Stimulated activated CD4-positive, alpha-beta T cell treated with anti-CD3 and anti-CD28 coated beads, Interleukin-15, amount 100 ng/mL, for 48 hours (primary cell): ENCODE measurements at regions not wholly inside any gene's neighbourhood (a gene's known extent, or its start where the extent isn't known, plus 50 kb on each side); places are given as distances from the start of the nearest gene placed in this dataset.
"Not testable (repeated sequence)": the region's sequence is repeated elsewhere in the genome, so short reads cannot be mapped to it uniquely, and the experiment has no call there.

Source experiments
- DNase-seq, 2 donors: peaks; one replicate each; pipeline ENCODE4 v3.0.0-alpha.2; 2020; ENCODE audit warnings: low read depth in 2 of 2

- DNase-seq: no peak
Observed at GRCh38 chr5:82605441-82605973, 327.4 kb upstream of the RPS23 start.

GRCh38 chr5:82603033-82603987 is 325.2 kb upstream of the RPS23 start:
- DNase-seq: no peak

- no peak for DNase-seq
Observed at GRCh38 chr5:82601861-82602260, 323.7 kb upstream of the RPS23 start.

- DNase-seq: no peak
Observed at GRCh38 chr5:82601077-82601476, 322.9 kb upstream of the RPS23 start.

- no peak for DNase-seq
Observed at GRCh38 chr5:82599692-82600091, 321.5 kb upstream of the RPS23 start.

GRCh38 chr5:82599030-82599429 is 320.9 kb upstream of the RPS23 start:
- DNase-seq: no peak

GRCh38 chr5:82597437-82597836 is 319.3 kb upstream of the RPS23 start:
- DNase-seq: no peak

GRCh38 chr5:82596451-82596850 is 318.3 kb upstream of the RPS23 start:
- no peak for DNase-seq

GRCh38 chr5:82595113-82595512 is 317.0 kb upstream of the RPS23 start:
- no peak for DNase-seq

GRCh38 chr5:82594097-82594496 is 315.9 kb upstream of the RPS23 start:
- DNase-seq: no peak

- no peak for DNase-seq
Observed at GRCh38 chr5:82593481-82593880, 315.3 kb upstream of the RPS23 start.

GRCh38 chr5:82591021-82591515 is 312.9 kb upstream of the RPS23 start:
- DNase-seq: no peak

GRCh38 chr5:82590112-82590511 is 312.0 kb upstream of the RPS23 start:
- DNase-seq: no peak

GRCh38 chr5:82586661-82587310 is 308.6 kb upstream of the RPS23 start:
- no peak for DNase-seq

GRCh38 chr5:82586181-82586580 is 308.0 kb upstream of the RPS23 start:
- DNase-seq: no peak

- no peak for DNase-seq
Observed at GRCh38 chr5:82584631-82585030, 306.5 kb upstream of the RPS23 start.

- not testable (repeated sequence) for DNase-seq
Observed at GRCh38 chr5:82583331-82583730, 305.2 kb upstream of the RPS23 start.

- DNase-seq: no peak
Observed at GRCh38 chr5:82564963-82565362, 286.8 kb upstream of the RPS23 start.

GRCh38 chr5:82563745-82564144 is 285.6 kb upstream of the RPS23 start:
- no peak for DNase-seq

GRCh38 chr5:82562696-82563240 is 284.6 kb upstream of the RPS23 start:
- no peak for DNase-seq

- DNase-seq: no peak
Observed at GRCh38 chr5:82561797-82562196, 283.6 kb upstream of the RPS23 start.

GRCh38 chr5:82560969-82561368 is 282.8 kb upstream of the RPS23 start:
- DNase-seq: no peak
